GM18858 (cell line): ENCODE measurements at regions not wholly inside any gene's neighbourhood (a gene's known extent, or its start where the extent isn't known, plus 50 kb on each side); places are given as distances from the start of the nearest gene placed in this dataset.

Experiments used
- ATAC-seq: cut with Tn5 transposase; IDR thresholded peaks from one replicate; pipeline ENCODE4 v1.9.1; 2021; ENCODE audit not compliant: unreplicated experiment

- ATAC-seq, result no peak
Observed at GRCh38 chr15:69929905-69930630, 167.6 kb downstream of the TLE3 start.

- no peak for ATAC-seq
Observed at GRCh38 chr15:69930754-69931153, 167.0 kb downstream of the TLE3 start.

- no peak for ATAC-seq
Observed at GRCh38 chr15:69931156-69931555, 166.6 kb downstream of the TLE3 start.

- ATAC-seq, result no peak
Observed at GRCh38 chr15:69934607-69935006, 163.1 kb downstream of the TLE3 start.

GRCh38 chr15:69939513-69940440 lies 157.9 kb downstream of the TLE3 start:
- ATAC-seq, result no peak

- no peak for ATAC-seq
Observed at GRCh38 chr15:69940441-69941300, 157.0 kb downstream of the TLE3 start.

- ATAC-seq, result no peak
Observed at GRCh38 chr15:69941301-69941605, 156.5 kb downstream of the TLE3 start.

GRCh38 chr15:69941706-69942495 lies 155.8 kb downstream of the TLE3 start:
- no peak for ATAC-seq

- ATAC-seq, result no peak
Observed at GRCh38 chr15:69943637-69944036, 154.1 kb downstream of the TLE3 start.

GRCh38 chr15:69945729-69946128 lies 152.0 kb downstream of the TLE3 start:
- ATAC-seq, result no peak

- ATAC-seq, result no peak
Observed at GRCh38 chr15:69946870-69947269, 150.8 kb downstream of the TLE3 start.

- ATAC-seq, result no peak
Observed at GRCh38 chr15:69947394-69947793, 150.3 kb downstream of the TLE3 start.

GRCh38 chr15:69949485-69949884 lies 148.2 kb downstream of the TLE3 start:
- ATAC-seq, result no peak

- ATAC-seq, result no peak
Observed at GRCh38 chr15:69951256-69951897, 146.3 kb downstream of the TLE3 start.

- ATAC-seq, result no peak
Observed at GRCh38 chr15:69951898-69952555, 145.7 kb downstream of the TLE3 start.

GRCh38 chr15:69953051-69953450 lies 144.7 kb downstream of the TLE3 start:
- no peak for ATAC-seq

GRCh38 chr15:69953816-69954215 lies 143.9 kb downstream of the TLE3 start:
- no peak for ATAC-seq

- no peak for ATAC-seq
Observed at GRCh38 chr15:69954666-69955065, 143.1 kb downstream of the TLE3 start.

- ATAC-seq, result no peak
Observed at GRCh38 chr15:69955240-69955894, 142.3 kb downstream of the TLE3 start.
